GM20000 (cell line): ENCODE measurements at regions not wholly inside any gene's neighbourhood (a gene's known extent, or its start where the extent isn't known, plus 50 kb on each side); places are given as distances from the start of the nearest gene placed in this dataset.

Source experiments
- DNase-seq: peaks from one replicate; pipeline ENCODE4 v3.0.0; 2012; ENCODE audit warnings: low spot score
- TF ChIP-seq, protein P1 (sequence below): IDR thresholded peaks from 2 replicates; pipeline ENCODE4 v1.5.1; 2012; ENCODE audit warnings: mild to moderate bottlenecking, control low read depth; ENCODE audit errors: extremely low read depth, missing control alignments

DNA sequence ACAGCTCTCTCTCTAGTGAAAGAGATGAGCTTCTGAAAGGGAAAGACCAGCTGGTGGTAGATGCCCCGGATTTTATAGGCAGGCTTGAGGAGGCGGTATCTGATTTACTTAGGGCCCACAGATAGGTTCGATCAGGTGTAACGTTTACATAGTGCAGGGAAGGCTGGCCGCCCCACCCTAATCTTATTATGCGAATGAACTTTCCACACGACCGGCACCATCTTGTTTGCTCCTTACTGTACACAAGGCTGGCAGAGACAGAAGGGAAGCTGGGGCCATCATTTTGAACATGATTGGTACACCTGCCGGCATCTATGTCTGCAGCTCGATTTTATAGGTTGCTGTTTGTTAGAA lies 212.0 kb upstream of the JARID2 start:
- TF ChIP-seq, protein P1, sequence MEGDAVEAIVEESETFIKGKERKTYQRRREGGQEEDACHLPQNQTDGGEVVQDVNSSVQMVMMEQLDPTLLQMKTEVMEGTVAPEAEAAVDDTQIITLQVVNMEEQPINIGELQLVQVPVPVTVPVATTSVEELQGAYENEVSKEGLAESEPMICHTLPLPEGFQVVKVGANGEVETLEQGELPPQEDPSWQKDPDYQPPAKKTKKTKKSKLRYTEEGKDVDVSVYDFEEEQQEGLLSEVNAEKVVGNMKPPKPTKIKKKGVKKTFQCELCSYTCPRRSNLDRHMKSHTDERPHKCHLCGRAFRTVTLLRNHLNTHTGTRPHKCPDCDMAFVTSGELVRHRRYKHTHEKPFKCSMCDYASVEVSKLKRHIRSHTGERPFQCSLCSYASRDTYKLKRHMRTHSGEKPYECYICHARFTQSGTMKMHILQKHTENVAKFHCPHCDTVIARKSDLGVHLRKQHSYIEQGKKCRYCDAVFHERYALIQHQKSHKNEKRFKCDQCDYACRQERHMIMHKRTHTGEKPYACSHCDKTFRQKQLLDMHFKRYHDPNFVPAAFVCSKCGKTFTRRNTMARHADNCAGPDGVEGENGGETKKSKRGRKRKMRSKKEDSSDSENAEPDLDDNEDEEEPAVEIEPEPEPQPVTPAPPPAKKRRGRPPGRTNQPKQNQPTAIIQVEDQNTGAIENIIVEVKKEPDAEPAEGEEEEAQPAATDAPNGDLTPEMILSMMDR, result no peak

DNA sequence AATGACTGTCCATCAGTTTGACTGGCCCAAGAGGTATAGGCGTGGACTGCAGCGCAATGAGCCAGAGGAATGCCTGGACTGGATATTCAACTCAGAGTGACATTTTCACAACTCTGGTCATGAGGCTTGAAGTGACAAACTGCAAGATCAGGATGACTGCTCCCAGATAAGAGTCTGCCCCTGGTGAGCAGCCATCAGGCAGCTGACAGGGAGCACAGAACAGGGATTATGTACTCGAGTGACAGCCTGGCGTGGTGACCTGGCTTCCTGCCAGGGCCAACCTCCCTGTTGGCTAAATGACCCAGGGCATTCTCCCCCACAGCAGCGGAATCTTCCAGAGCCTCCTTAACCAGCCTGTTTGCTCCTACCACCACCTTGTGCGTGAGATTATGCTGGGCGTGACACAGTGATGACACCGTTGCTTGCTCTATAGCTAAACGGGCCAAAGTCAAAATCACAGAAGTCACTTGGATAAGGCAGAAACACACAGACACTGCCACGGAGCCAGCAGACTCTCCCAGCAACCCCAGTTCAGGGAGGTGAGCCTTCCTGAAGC lies 209.1 kb upstream of the JARID2 start:
- DNase-seq, result no peak
- TF ChIP-seq, protein P1, result no peak

More for the DNA sequence above, 212.0 kb upstream of the JARID2 start:
- no peak for DNase-seq

DNA sequence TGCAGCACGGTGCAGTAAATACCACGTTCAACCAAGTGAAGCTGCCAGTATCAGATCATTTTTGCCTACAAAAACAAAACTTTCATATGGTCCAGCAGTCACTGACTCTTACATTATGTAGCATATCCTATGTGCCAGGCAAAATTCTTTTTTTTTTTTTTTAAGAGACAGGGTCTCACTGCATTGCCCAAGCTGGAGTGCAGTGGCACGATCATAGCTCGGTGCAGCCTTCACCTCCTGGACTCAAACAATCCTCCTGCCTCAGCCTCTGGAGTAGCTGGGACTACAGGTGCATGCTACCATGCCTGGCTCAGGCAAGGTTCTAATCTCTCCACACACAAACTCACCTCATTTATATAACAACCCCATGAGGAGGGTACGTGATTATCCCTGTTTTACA lies 208.6 kb upstream of the JARID2 start:
- TF ChIP-seq, protein P1, result no peak
- no peak for DNase-seq

DNA sequence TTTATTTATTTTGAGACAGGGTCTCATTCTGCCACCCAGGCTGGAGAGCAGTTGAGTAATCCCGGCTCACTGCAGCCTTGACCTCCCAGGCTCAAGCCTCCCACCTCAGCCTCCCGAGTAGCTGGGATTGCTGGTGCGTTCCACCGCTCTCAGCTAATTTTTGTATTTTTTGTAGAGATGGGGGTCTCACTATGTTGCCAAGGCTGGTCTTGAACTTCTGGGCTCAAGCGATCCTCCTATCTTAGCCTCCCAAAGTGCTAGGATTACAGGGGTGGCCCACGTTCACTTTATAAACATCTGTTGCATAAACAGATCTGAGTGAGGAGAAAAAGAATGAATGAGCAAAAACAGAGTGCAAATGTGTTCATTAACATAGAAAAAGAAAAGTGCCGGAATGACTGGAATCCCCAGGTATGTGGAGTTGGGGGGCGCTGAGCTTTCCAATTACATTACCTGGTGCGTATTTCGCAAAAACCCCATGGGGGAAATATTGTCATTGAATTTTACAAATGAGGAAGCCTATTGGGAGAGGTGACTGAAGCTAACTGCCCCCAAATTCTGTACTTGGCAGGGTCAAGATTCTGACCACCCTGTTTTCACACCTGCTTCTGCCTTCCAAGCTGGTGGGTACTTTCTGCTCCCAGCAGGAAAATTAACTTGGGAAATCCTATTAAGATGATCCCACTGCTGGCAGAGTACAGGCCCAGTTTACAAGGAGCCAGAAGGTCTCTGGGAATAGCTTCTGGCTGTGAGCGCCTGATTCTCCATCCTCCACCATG lies 207.7 kb upstream of the JARID2 start:
- TF ChIP-seq, protein P1, result no peak
- no peak for DNase-seq

DNA sequence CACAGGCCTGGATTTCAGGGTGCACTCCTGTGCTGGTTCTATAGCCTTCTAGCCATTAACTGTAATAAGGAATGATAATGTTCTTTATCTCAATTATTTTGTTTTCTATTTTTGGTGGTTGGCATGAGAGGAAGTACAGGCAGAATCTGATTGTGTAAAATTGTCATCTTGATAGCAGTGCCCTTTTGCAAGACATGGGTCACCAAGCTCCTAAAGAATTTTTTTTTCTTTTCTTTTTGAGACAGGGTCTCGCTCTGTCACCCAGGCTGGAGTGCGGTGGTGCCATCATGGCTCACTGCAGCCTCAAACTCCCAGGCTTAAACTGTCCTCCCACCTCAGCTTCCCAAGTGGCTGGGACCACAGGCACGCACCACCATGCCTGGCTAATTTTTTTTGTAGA lies 206.7 kb upstream of the JARID2 start:
- no peak for DNase-seq
- TF ChIP-seq, protein P1, result no peak

DNA sequence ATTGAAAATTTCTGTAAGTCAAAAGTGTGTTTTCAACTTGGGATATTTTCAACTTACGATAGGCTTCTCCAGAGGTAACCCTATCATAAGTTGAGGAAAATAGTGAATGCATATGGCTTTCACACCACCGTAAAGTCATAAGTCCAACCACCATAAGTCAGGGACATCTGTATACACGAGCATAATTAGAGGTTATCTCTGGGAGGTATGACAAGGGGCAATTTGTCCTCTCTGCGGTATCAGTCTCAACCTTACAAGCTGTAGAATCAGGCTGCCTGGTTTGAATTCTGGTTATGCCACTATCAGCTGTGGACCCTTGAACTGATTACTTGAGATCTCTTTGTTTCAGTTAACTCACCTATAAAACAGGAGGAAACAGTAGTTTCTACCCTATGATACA lies 202.9 kb upstream of the JARID2 start:
- TF ChIP-seq, protein P1, result no peak
- no peak for DNase-seq

DNA sequence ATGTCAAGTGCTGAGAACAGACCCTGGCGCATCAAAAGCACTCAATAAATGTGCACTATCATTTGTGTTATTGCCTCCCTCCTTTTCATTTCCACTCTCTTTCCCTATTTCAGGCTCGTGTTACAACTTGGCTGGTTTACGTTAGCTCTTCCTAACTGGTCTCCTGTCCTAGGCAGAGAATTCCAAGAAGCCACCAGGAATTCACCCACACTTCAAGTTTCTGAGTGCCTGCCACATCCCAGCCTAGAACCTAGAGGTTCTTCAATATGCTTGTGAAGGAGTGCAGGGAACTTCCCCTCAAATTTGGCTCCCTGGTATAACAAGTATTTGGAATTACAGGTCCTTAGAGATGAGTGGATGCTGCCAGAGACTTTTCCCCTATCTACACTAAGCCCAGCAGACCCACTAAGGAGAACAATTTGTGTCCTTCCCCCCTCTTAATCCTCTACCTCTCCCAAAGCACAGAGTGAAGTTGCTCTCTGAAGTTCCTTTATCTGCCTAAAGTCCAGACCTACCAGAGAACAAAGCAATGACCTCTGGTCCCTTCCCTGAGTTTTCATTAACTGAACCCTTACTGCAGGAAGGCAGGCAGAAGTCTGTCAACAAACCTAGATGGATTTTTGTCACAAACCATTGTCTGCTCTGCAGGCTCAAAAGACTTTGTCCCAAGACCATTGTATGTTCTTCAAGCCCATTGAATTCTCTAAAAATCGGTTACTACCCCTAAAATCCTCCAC lies 201.6 kb upstream of the JARID2 start:
- TF ChIP-seq, protein P1, result no peak
- no peak for DNase-seq
